Mesodermal cell (in vitro differentiated cells): ENCODE measurements at regions not wholly inside any gene's neighbourhood (a gene's known extent, or its start where the extent isn't known, plus 50 kb on each side); places are given as distances from the start of the nearest gene placed in this dataset.

Source experiments
- H3K27ac ChIP-seq: 2 replicates; pipeline ENCODE4 v1.7.0; 2013; ENCODE audit warnings: mild to moderate bottlenecking, low read depth, low read length, moderate library complexity; ENCODE audit not compliant: severe bottlenecking
- H3K36me3 ChIP-seq: 2 replicates; pipeline ENCODE4 v1.7.1; 2013; ENCODE audit warnings: mild to moderate bottlenecking, low read length, moderate library complexity; ENCODE audit not compliant: control insufficient read depth, insufficient read depth
- H3K4me1 ChIP-seq: one replicate; pipeline ENCODE4 v1.7.1; 2013; ENCODE audit warnings: mild to moderate bottlenecking, low read length; ENCODE audit not compliant: insufficient read depth, control insufficient read depth, poor library complexity, severe bottlenecking
- H3K4me3 ChIP-seq: 2 replicates; pipeline ENCODE4 v1.7.0; 2013; ENCODE audit warnings: low read length, control low read depth, mild to moderate bottlenecking; ENCODE audit not compliant: insufficient read depth, poor library complexity, severe bottlenecking; ENCODE audit errors: extremely low read depth
- H3K9me3 ChIP-seq: 2 replicates; pipeline ENCODE4 v1.7.1; 2013; ENCODE audit warnings: mild to moderate bottlenecking, low read length, moderate library complexity; ENCODE audit not compliant: control insufficient read depth
- WGBS, 2 experiments: methylation state at CpG; one replicate each; pipeline ENCODE4 v1.1.5; 2013; ENCODE audit warnings: missing lambda C conversion rate in 2 of 2; ENCODE audit not compliant: insufficient coverage in 2 of 2; 5-methylcytosine and 5-hydroxymethylcytosine counted together

GRCh38 chr10:131024259-131025131 lies 287.0 kb downstream of the TCERG1L start:
- peaks cover under 1% of the 10 kb centered on the region for H3K4me1 ChIP-seq
- 91 to 94% methylated on average over 13 to 15 of the region's 17 CpGs for WGBS, 2 experiments

GRCh38 chr10:131025333-131025732 lies 286.2 kb downstream of the TCERG1L start:
- 82 to 84% methylated on average over 5 to 9 of the region's 9 CpGs for WGBS, 2 experiments
- no peaks in the 10 kb centered on the region for H3K4me1 ChIP-seq
- no peak overlapping the region for H3K27ac ChIP-seq
- H3K4me3 ChIP-seq = no peak overlapping the region
- no peaks in the 10 kb centered on the region for H3K9me3 ChIP-seq
- no peaks in the 10 kb centered on the region for H3K36me3 ChIP-seq

More at GRCh38 chr10:131024259-131025131, 287.0 kb downstream of the TCERG1L start:
- H3K4me3 ChIP-seq = no peak overlapping the region
- H3K27ac ChIP-seq = no peak overlapping the region
- no peaks in the 10 kb centered on the region for H3K36me3 ChIP-seq
- no peaks in the 10 kb centered on the region for H3K9me3 ChIP-seq

- no peak overlapping the region for H3K4me3 ChIP-seq
- no peaks in the 10 kb centered on the region for H3K4me1 ChIP-seq
- WGBS, 2 experiments = 69 to 77% methylated on average over 5 to 7 of the region's 7 CpGs
- no peaks in the 10 kb centered on the region for H3K36me3 ChIP-seq
- no peaks in the 10 kb centered on the region for H3K9me3 ChIP-seq
- H3K27ac ChIP-seq = no peak overlapping the region
Measured at GRCh38 chr10:131027256-131027655, 284.3 kb downstream of the TCERG1L start.

GRCh38 chr10:131031346-131031745 lies 280.2 kb downstream of the TCERG1L start:
- Histone ChIP-seq H3K27ac (no peak overlapping the region), H3K9me3 (no peaks in the 10 kb centered on the region), H3K4me1 (no peaks in the 10 kb centered on the region), H3K36me3 (no peaks in the 10 kb centered on the region), H3K4me3 (no peak overlapping the region)
- WGBS, 2 experiments = 85 to 95% methylated on average over 11 to 14 of the region's 14 CpGs

GRCh38 chr10:131032329-131033165 lies 279.0 kb downstream of the TCERG1L start:
- Histone ChIP-seq H3K36me3 (no peaks in the 10 kb centered on the region), H3K4me3 (no peak overlapping the region), H3K9me3 (no peaks in the 10 kb centered on the region), H3K27ac (no peak overlapping the region), H3K4me1 (no peaks in the 10 kb centered on the region)
- WGBS, 2 experiments = 93 to 94% methylated on average over 19 of the region's 26 CpGs

- Histone ChIP-seq H3K36me3 (no peaks in the 10 kb centered on the region), H3K27ac (no peak overlapping the region), H3K9me3 (no peaks in the 10 kb centered on the region), H3K4me1 (no peaks in the 10 kb centered on the region), H3K4me3 (no peak overlapping the region)
- 66 to 84% methylated on average over 7 to 10 of the region's 10 CpGs for WGBS, 2 experiments
Measured at GRCh38 chr10:131033166-131034085, 278.1 kb downstream of the TCERG1L start.

- no peak overlapping the region for H3K27ac ChIP-seq
Measured at GRCh38 chr10:131034451-131034850, 277.1 kb downstream of the TCERG1L start.

GRCh38 chr10:131035779-131036178 lies 275.7 kb downstream of the TCERG1L start:
- no peak overlapping the region for H3K27ac ChIP-seq
- H3K9me3 ChIP-seq = peaks cover 2% of the 10 kb centered on the region
- H3K4me1 ChIP-seq = no peaks in the 10 kb centered on the region
- no peak overlapping the region for H3K4me3 ChIP-seq
- H3K36me3 ChIP-seq = no peaks in the 10 kb centered on the region
- WGBS, 2 experiments = 67 to 73% methylated on average over 12 of the region's 12 CpGs

More at GRCh38 chr10:131034451-131034850, 277.1 kb downstream of the TCERG1L start:
- WGBS, 2 experiments = 89 to 90% methylated on average over 8 of the region's 8 CpGs
- Histone ChIP-seq H3K4me3 (no peak overlapping the region), H3K9me3 (no peaks in the 10 kb centered on the region), H3K36me3 (no peaks in the 10 kb centered on the region), H3K4me1 (no peaks in the 10 kb centered on the region)

GRCh38 chr10:131038056-131038455 lies 273.5 kb downstream of the TCERG1L start:
- H3K27ac ChIP-seq = no peak overlapping the region
- no peak overlapping the region for H3K4me3 ChIP-seq
- peaks cover 11% of the 10 kb centered on the region for H3K9me3 ChIP-seq
- WGBS, 2 experiments = 89 to 90% methylated on average over 4 to 5 of the region's 6 CpGs
- no peaks in the 10 kb centered on the region for H3K4me1 ChIP-seq
- no peaks in the 10 kb centered on the region for H3K36me3 ChIP-seq

- Histone ChIP-seq H3K4me3 (no peak overlapping the region), H3K27ac (no peak overlapping the region), H3K4me1 (no peaks in the 10 kb centered on the region), H3K9me3 (peaks cover 11% of the 10 kb centered on the region), H3K36me3 (no peaks in the 10 kb centered on the region)
- WGBS, 2 experiments = 93 to 100% methylated on average over 4 to 7 of the region's 10 CpGs
Measured at GRCh38 chr10:131041031-131041430, 270.5 kb downstream of the TCERG1L start.
